SU-DHL-6 (cell line): ENCODE measurements at regions not wholly inside any gene's neighbourhood (a gene's known extent, or its start where the extent isn't known, plus 50 kb on each side); places are given as distances from the start of the nearest gene placed in this dataset.

ENCODE experiments used
- H2AFZ ChIP-seq: fragments of 200-600 bp; sonication (generic); 2 replicates; pipeline ENCODE4 v1.6.1; 2014; ENCODE audit warnings: low read depth, mild to moderate bottlenecking, moderate library complexity, mixed read lengths, antibody characterized with exemption, low read length; ENCODE audit not compliant: severe bottlenecking
- H3F3A ChIP-seq: fragments of 200-600 bp; shearing (Covaris generic); 2 replicates; pipeline ENCODE4 v1.6.0; 2016; ENCODE audit warnings: antibody characterized with exemption, mild to moderate bottlenecking; ENCODE audit not compliant: insufficient read depth
- H3K27ac ChIP-seq: fragments of 200-600 bp; sonication (generic); 2 replicates; pipeline ENCODE4 v1.5.1; 2016; ENCODE audit warnings: low read depth, mild to moderate bottlenecking, low read length, moderate library complexity, mixed read lengths
- H3K27me3 ChIP-seq: fragments of 200-600 bp; sonication (generic), shearing (Covaris generic); 2 replicates; pipeline ENCODE4 v1.6.0; 2014; ENCODE audit warnings: mild to moderate bottlenecking, low read length
- H3K36me3 ChIP-seq: fragments of 200-600 bp; sonication (generic); 2 replicates; pipeline ENCODE4 v1.6.1; 2014; ENCODE audit warnings: mild to moderate bottlenecking, low read length, mixed read lengths
- H3K4me2 ChIP-seq: fragments of 300-600, 200-600 bp; shearing (Covaris generic), sonication (generic); 2 replicates; pipeline ENCODE4 v1.6.0; 2014; ENCODE audit warnings: low read length, low read depth, mild to moderate bottlenecking; ENCODE audit not compliant: poor library complexity, severe bottlenecking
- H3K4me3 ChIP-seq: fragments of 200-600 bp; sonication (generic); 2 replicates; pipeline ENCODE4 v1.5.1; 2014; ENCODE audit warnings: antibody characterized with exemption, low read length, mild to moderate bottlenecking, mixed read lengths; ENCODE audit not compliant: insufficient read depth, poor library complexity, severe bottlenecking
- H3K79me2 ChIP-seq: fragments of 200-600 bp; sonication (generic); 2 replicates; pipeline ENCODE4 v1.6.1; 2014; ENCODE audit warnings: mild to moderate bottlenecking, low read length, moderate library complexity; ENCODE audit not compliant: insufficient read depth
- H3K9ac ChIP-seq: fragments of 200-600 bp; sonication (generic); 2 replicates; pipeline ENCODE4 v1.7.0; 2014; ENCODE audit warnings: mild to moderate bottlenecking, low read length
- H3K9me2 ChIP-seq: fragments of 200-600 bp; sonication (generic); replicated peaks from 2 replicates; pipeline ENCODE4 v1.6.1; 2014; ENCODE audit warnings: low read length; ENCODE audit not compliant: insufficient read depth
- H3K9me3 ChIP-seq: fragments of 200-600 bp; sonication (generic); 2 replicates; pipeline ENCODE4 v1.6.1; 2014; ENCODE audit warnings: low read length, mixed read lengths; ENCODE audit not compliant: insufficient read depth
- H4K20me1 ChIP-seq: fragments of 200-600 bp; sonication (generic); 2 replicates; pipeline ENCODE4 v1.6.1; 2014; ENCODE audit warnings: low read depth, mild to moderate bottlenecking, antibody characterized with exemption, low read length, moderate library complexity, mixed read lengths
- EZH2phosphoT487 ChIP-seq: fragments of 200-600 bp; sonication (generic), shearing (Covaris generic); conservative IDR thresholded peaks from 2 replicates; pipeline ENCODE4 v1.6.1; 2018; ENCODE audit warnings: mild to moderate bottlenecking, antibody characterized with exemption, low read length, moderate library complexity, mixed read lengths
- TF ChIP-seq, protein P1 (sequence below): fragments of 200-600 bp; sonication (generic); IDR thresholded peaks from one replicate; pipeline ENCODE4 v1.5.1; 2017; ENCODE audit warnings: antibody characterized with exemption, mild to moderate bottlenecking, low read length, moderate library complexity; ENCODE audit not compliant: insufficient read depth, poor library complexity, severe bottlenecking

DNA sequence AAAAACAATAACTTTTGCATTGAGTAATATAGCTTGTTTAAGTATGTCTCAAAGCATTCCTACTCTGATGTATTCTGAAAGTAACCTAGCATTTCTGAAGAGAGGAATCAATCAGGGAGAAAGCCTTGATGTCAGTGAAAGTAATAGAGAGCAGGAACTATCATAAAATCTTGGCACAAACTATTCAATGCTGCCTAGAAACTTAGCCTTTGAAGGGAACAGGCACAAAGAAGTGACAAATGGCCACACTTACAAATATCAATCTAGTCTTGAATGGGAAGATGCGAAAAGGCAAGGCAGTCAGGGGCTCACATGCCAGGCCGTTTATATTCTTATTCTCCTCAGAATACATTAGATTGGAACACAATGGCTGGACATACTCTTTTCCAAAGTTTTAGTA lies 576.5 kb upstream of the ANO3 start:
- Histone ChIP-seq H3K27me3 (no peaks in the 10 kb centered on the region), H3K9ac (no peak overlapping the region), H3K36me3 (no peaks in the 10 kb centered on the region), H3F3A (no peaks in the 10 kb centered on the region), H2AFZ (no peak overlapping the region), H3K4me2 (no peak overlapping the region), H3K79me2 (no peaks in the 10 kb centered on the region), H3K9me3 (no peaks in the 10 kb centered on the region; the same call in 1 of the 2 replicates), H3K9me2 (no peaks in the 10 kb centered on the region), H3K27ac (no peak overlapping the region), H3K4me3 (no peak overlapping the region), H4K20me1 (no peaks in the 10 kb centered on the region)
- TF ChIP-seq, protein P1, sequence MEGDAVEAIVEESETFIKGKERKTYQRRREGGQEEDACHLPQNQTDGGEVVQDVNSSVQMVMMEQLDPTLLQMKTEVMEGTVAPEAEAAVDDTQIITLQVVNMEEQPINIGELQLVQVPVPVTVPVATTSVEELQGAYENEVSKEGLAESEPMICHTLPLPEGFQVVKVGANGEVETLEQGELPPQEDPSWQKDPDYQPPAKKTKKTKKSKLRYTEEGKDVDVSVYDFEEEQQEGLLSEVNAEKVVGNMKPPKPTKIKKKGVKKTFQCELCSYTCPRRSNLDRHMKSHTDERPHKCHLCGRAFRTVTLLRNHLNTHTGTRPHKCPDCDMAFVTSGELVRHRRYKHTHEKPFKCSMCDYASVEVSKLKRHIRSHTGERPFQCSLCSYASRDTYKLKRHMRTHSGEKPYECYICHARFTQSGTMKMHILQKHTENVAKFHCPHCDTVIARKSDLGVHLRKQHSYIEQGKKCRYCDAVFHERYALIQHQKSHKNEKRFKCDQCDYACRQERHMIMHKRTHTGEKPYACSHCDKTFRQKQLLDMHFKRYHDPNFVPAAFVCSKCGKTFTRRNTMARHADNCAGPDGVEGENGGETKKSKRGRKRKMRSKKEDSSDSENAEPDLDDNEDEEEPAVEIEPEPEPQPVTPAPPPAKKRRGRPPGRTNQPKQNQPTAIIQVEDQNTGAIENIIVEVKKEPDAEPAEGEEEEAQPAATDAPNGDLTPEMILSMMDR, result no peak
- no peak for TF ChIP-seq EZH2phosphoT487

GRCh38 chr11:25755918-25756584 lies 575.9 kb upstream of the ANO3 start:
- no peaks in the 10 kb centered on the region for H4K20me1 ChIP-seq
- no peaks in the 10 kb centered on the region for H3K36me3 ChIP-seq
- H2AFZ ChIP-seq, result no peak overlapping the region
- TF ChIP-seq EZH2phosphoT487, result no peak
- TF ChIP-seq, protein P1, result no peak
- H3K9ac ChIP-seq, result no peak overlapping the region
- H3K4me2 ChIP-seq, result no peak overlapping the region
- no peak overlapping the region for H3K4me3 ChIP-seq
- no peaks in the 10 kb centered on the region for H3K9me2 ChIP-seq
- no peak overlapping the region for H3K27ac ChIP-seq
- H3F3A ChIP-seq, result no peaks in the 10 kb centered on the region
- H3K79me2 ChIP-seq, result no peaks in the 10 kb centered on the region
- no peaks in the 10 kb centered on the region; the same call in 1 of the 2 replicates for H3K9me3 ChIP-seq
- H3K27me3 ChIP-seq, result no peaks in the 10 kb centered on the region

- Histone ChIP-seq H3K79me2 (no peaks in the 10 kb centered on the region), H3F3A (no peaks in the 10 kb centered on the region), H2AFZ (no peak overlapping the region), H3K27me3 (no peaks in the 10 kb centered on the region), H4K20me1 (no peaks in the 10 kb centered on the region), H3K9me2 (no peaks in the 10 kb centered on the region), H3K4me2 (no peak overlapping the region), H3K36me3 (no peaks in the 10 kb centered on the region), H3K27ac (no peak overlapping the region), H3K4me3 (no peak overlapping the region), H3K9ac (no peak overlapping the region), H3K9me3 (no peaks in the 10 kb centered on the region; the same call in 1 of the 2 replicates)
- no peak for TF ChIP-seq EZH2phosphoT487
- TF ChIP-seq, protein P1, result no peak
Measured at GRCh38 chr11:25758145-25758661, 573.7 kb upstream of the ANO3 start.
